Loucy (cell line): ENCODE measurements at regions not wholly inside any gene's neighbourhood (a gene's known extent, or its start where the extent isn't known, plus 50 kb on each side); places are given as distances from the start of the nearest gene placed in this dataset.

Experiments used
- H2AFZ ChIP-seq: fragments of 200-600 bp; sonication (generic); 2 replicates; pipeline ENCODE4 v1.6.0; 2016; ENCODE audit warnings: antibody characterized with exemption, mild to moderate bottlenecking, low read length, moderate library complexity
- H3F3A ChIP-seq: fragments of 200-600 bp; 2 replicates; pipeline ENCODE4 v1.6.0; 2016; ENCODE audit warnings: antibody characterized with exemption, low read depth, mild to moderate bottlenecking
- H3K27me3 ChIP-seq: fragments of 200-600 bp; sonication (generic); 2 replicates; pipeline ENCODE4 v1.6.1; 2014; ENCODE audit warnings: low read length, mild to moderate bottlenecking; ENCODE audit not compliant: insufficient read depth, poor library complexity, severe bottlenecking
- H3K36me3 ChIP-seq: fragments of 200-600 bp; sonication (generic); 2 replicates; pipeline ENCODE4 v1.6.1; 2016; ENCODE audit warnings: low read length; ENCODE audit not compliant: insufficient read depth
- H3K4me1 ChIP-seq: fragments of 200-600 bp; sonication (generic); 2 replicates; pipeline ENCODE4 v1.5.1; 2014; ENCODE audit warnings: low read length, mild to moderate bottlenecking; ENCODE audit not compliant: insufficient read depth, poor library complexity, severe bottlenecking
- H3K4me2 ChIP-seq: fragments of 200-600 bp; sonication (generic); 2 replicates; pipeline ENCODE4 v1.6.0; 2014; ENCODE audit warnings: antibody characterized with exemption, low read length, low read depth, mild to moderate bottlenecking; ENCODE audit not compliant: poor library complexity, severe bottlenecking
- H3K4me3 ChIP-seq: fragments of 200-600 bp; sonication (generic); 2 replicates; pipeline ENCODE4 v1.5.1; 2014; ENCODE audit warnings: low read length, mild to moderate bottlenecking, mixed read lengths; ENCODE audit not compliant: poor library complexity, severe bottlenecking
- H3K79me2 ChIP-seq: fragments of 200-600 bp; sonication (generic); 2 replicates; pipeline ENCODE4 v1.6.1; 2014; ENCODE audit warnings: low read length; ENCODE audit not compliant: insufficient read depth
- H3K9ac ChIP-seq: fragments of 200-600 bp; sonication (generic); 2 replicates; pipeline ENCODE4 v1.6.0; 2014; ENCODE audit warnings: mild to moderate bottlenecking, low read depth, low read length, moderate library complexity; ENCODE audit not compliant: poor library complexity, severe bottlenecking
- H3K9me2 ChIP-seq: fragments of 200-600 bp; sonication (generic); replicated peaks from 2 replicates; pipeline ENCODE4 v1.6.1; 2016; ENCODE audit warnings: low read depth, low read length, mixed read lengths
- H3K9me3 ChIP-seq: fragments of 200-600 bp; sonication (generic); 2 replicates; pipeline ENCODE4 v1.6.1; 2014; ENCODE audit warnings: mild to moderate bottlenecking, antibody characterized with exemption, low read length, low read depth; ENCODE audit not compliant: insufficient read depth
- H4K20me1 ChIP-seq: fragments of 200-600 bp; sonication (generic); 2 replicates; pipeline ENCODE4 v1.6.0; 2014; ENCODE audit warnings: antibody characterized with exemption, low read length, mild to moderate bottlenecking; ENCODE audit not compliant: insufficient read depth, poor library complexity, severe bottlenecking
- EZH2phosphoT487 ChIP-seq: fragments of 200-600 bp; IDR thresholded peaks from 2 replicates; pipeline ENCODE4 v1.6.1; 2018; ENCODE audit warnings: antibody characterized with exemption, mild to moderate bottlenecking, moderate library complexity, borderline replicate concordance
- TF ChIP-seq, protein P1 (sequence below): fragments of 200-600 bp; sonication (generic); conservative IDR thresholded peaks from 2 replicates; pipeline ENCODE4 v1.5.1; 2014; ENCODE audit warnings: mild to moderate bottlenecking, antibody characterized with exemption, low read length

DNA sequence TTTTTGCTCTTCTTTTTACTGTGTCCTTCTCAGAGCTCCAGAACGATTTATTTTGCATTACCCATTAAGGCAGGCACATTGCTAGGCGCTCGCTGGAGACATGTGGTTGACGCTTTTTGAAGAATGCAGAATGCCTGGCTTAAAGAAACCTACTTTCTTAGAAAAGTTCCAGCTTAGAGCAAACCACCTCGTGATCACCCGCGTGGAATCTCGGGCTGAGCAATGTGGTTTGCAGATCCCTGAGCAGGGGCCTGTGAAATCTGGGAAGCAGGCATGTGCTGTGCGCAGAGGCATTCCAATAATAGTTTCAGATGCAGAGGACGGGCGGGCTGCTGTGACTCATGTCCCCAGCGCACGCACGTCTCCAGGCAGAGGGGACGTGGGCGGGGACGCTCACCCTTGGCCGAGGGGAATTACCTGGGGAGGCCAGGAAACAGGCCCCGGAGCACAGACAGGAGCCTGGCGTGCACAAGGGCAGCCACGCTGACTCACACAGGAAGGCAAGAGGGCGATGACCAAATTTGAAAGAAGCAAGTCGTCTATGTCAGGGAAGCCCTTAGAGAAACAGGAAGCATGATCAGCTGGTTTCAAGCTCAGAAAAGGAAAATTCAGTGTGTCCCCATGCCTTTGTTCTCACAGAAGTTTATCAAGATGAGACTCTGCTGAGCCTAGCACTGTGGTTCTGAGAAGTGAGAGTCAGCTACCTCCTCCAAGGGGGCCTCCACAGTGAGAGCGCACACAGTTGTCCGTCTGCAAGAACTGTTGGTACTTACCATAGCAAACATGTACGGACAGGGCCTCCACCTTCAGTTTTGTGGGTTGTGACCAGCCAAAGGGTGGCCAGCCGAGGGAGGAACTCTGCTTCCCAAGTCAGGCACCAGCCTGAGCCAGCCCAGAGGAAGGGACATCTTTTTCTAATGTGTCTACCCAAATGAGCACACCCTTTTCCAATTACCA is 218.6 kb downstream of the PIK3R1 start:
- H3K36me3 ChIP-seq, result no peaks in the 10 kb centered on the region
- no peaks in the 10 kb centered on the region for H3K27me3 ChIP-seq
- H3K9me2 ChIP-seq, result no peaks in the 10 kb centered on the region
- TF ChIP-seq EZH2phosphoT487, result no peak
- TF ChIP-seq, protein P1, sequence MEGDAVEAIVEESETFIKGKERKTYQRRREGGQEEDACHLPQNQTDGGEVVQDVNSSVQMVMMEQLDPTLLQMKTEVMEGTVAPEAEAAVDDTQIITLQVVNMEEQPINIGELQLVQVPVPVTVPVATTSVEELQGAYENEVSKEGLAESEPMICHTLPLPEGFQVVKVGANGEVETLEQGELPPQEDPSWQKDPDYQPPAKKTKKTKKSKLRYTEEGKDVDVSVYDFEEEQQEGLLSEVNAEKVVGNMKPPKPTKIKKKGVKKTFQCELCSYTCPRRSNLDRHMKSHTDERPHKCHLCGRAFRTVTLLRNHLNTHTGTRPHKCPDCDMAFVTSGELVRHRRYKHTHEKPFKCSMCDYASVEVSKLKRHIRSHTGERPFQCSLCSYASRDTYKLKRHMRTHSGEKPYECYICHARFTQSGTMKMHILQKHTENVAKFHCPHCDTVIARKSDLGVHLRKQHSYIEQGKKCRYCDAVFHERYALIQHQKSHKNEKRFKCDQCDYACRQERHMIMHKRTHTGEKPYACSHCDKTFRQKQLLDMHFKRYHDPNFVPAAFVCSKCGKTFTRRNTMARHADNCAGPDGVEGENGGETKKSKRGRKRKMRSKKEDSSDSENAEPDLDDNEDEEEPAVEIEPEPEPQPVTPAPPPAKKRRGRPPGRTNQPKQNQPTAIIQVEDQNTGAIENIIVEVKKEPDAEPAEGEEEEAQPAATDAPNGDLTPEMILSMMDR, result no peak
- no peaks in the 10 kb centered on the region for H3K79me2 ChIP-seq
- H3K4me2 ChIP-seq, result peak overlapping the region; percentile 58
- peak overlapping the region; percentile 30 for H3K4me3 ChIP-seq
- no peaks in the 10 kb centered on the region; the same call in 1 of the 2 replicates for H3F3A ChIP-seq
- H3K9me3 ChIP-seq, result no peaks in the 10 kb centered on the region
- H3K9ac ChIP-seq, result peak overlapping the region; percentile 61
- H4K20me1 ChIP-seq, result no peaks in the 10 kb centered on the region
- peak overlapping the region; percentile 70 for H2AFZ ChIP-seq
- H3K4me1 ChIP-seq, result peaks cover 44% of the 10 kb centered on the region

DNA sequence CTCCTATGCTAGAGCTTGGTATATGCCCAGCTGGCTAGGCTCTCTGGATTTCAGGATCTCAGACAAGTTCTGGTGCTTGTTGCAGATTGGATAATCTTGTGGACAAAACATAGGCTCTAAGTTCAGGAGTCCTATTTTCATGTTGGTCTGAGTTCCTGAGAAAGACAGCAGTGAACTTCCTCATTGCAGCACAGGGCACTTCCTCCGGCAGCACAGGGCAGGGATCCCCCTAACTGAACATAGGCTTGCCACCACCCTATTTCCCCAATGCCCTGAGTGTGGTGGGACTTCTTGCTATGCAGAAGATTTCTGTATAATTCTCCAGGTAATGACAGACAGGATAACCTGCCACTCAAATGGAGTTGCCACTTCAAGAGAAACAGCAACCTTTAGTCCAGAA is 220.1 kb downstream of the PIK3R1 start:
- no peaks in the 10 kb centered on the region; the same call in 1 of the 2 replicates for H3F3A ChIP-seq
- H3K27me3 ChIP-seq, result no peaks in the 10 kb centered on the region
- peak overlapping the region; percentile 30; the same call in 1 of the 2 replicates for H2AFZ ChIP-seq
- H3K79me2 ChIP-seq, result no peaks in the 10 kb centered on the region
- H3K36me3 ChIP-seq, result no peaks in the 10 kb centered on the region
- H3K4me1 ChIP-seq, result peaks cover 52% of the 10 kb centered on the region
- no peak for TF ChIP-seq EZH2phosphoT487
- TF ChIP-seq, protein P1, result no peak
- no peaks in the 10 kb centered on the region for H3K9me2 ChIP-seq
- H3K9me3 ChIP-seq, result no peaks in the 10 kb centered on the region
- no peaks in the 10 kb centered on the region for H4K20me1 ChIP-seq
- no peak overlapping the region for H3K4me2 ChIP-seq
- no peak overlapping the region for H3K4me3 ChIP-seq
- H3K9ac ChIP-seq, result peak overlapping the region; percentile 61

DNA sequence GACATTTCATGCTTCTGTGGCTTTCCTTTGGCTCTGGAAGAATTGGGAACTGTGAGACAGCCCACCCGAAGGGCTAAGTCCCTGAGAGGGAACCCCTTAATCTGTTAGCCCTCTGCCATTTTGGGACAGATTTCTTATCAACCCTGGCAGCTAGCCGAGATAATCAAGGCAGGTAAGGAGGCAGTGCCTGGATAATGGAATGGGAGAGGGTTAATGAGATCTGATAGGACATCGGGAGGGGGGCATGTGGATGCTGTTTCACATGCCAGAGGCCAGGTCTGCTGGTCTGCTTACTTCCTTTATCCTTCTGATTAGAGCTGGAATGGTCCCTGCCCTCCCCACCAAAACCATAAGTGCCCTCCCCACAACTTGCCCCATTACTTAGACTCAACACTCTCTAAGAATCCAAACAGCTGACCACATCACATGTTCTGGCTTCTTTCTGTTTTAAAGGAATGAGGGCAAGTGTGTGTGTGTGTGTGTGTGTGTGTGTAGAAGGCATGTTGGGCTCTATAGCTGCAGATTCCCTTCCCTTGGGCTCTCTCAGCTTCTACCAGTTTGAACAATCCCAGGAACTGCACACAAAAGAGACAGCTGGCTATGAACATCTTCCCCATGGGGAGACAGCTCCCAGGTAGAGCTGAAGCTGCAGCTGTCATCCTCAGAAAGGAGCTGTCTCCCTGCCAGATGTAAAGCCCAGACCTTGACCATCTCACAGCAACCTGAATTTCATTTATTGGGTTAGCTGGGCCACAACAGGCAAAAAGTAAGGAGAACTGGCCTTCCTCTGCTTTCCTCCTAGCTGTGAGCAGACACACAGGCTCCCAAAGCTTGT is 221.3 kb downstream of the PIK3R1 start:
- no peaks in the 10 kb centered on the region for H3K9me3 ChIP-seq
- H3F3A ChIP-seq, result no peaks in the 10 kb centered on the region; the same call in 1 of the 2 replicates
- H3K36me3 ChIP-seq, result no peaks in the 10 kb centered on the region
- no peak overlapping the region for H3K4me3 ChIP-seq
- no peaks in the 10 kb centered on the region for H3K79me2 ChIP-seq
- no peaks in the 10 kb centered on the region for H3K27me3 ChIP-seq
- H2AFZ ChIP-seq, result no peak overlapping the region
- H3K9ac ChIP-seq, result no peak overlapping the region
- no peak for TF ChIP-seq EZH2phosphoT487
- TF ChIP-seq, protein P1, result no peak
- no peaks in the 10 kb centered on the region for H4K20me1 ChIP-seq
- no peak overlapping the region for H3K4me2 ChIP-seq
- H3K4me1 ChIP-seq, result peaks cover 54% of the 10 kb centered on the region
- no peaks in the 10 kb centered on the region for H3K9me2 ChIP-seq
